ENCODE measurements at regions not wholly inside any gene's neighbourhood (a gene's known extent, or its start where the extent isn't known, plus 50 kb on each side); places are given as distances from the start of the nearest gene placed in this dataset.

- no peak for TF ChIP-seq CTCF (conservative IDR thresholded peaks at IDR 0.05; ENCODE audit: low read length)
- DNase-seq (ENCODE audit: low read depth): no peak
- H3K4me3 ChIP-seq (ENCODE audit: low read length): no peak overlapping the region
Observed at GRCh38 chr11:70537576-70538571, 139.5 kb downstream of the CTTN start.

- no peak overlapping the region for H3K4me3 ChIP-seq (ENCODE audit: low read length)
- no peak for DNase-seq (ENCODE audit: low read depth)
- no peak for TF ChIP-seq CTCF (conservative IDR thresholded peaks at IDR 0.05; ENCODE audit: low read length)
Observed at GRCh38 chr11:70538641-70539359, 140.5 kb downstream of the CTTN start.

GRCh38 chr11:70539360-70540095 is 141.2 kb downstream of the CTTN start:
- TF ChIP-seq CTCF (conservative IDR thresholded peaks at IDR 0.05; ENCODE audit: low read length): no peak
- DNase-seq (ENCODE audit: low read depth): no peak
- no peak overlapping the region for H3K4me3 ChIP-seq (ENCODE audit: low read length)

GRCh38 chr11:70540196-70540595 is 141.9 kb downstream of the CTTN start:
- no peak overlapping the region for H3K4me3 ChIP-seq (ENCODE audit: low read length)
- no peak for DNase-seq (ENCODE audit: low read depth)
- no peak for TF ChIP-seq CTCF (conservative IDR thresholded peaks at IDR 0.05; ENCODE audit: low read length)

- TF ChIP-seq CTCF (conservative IDR thresholded peaks at IDR 0.05; ENCODE audit: low read length): no peak
- DNase-seq (ENCODE audit: low read depth): no peak
Observed at GRCh38 chr11:70541176-70541575, 142.8 kb downstream of the CTTN start.

GRCh38 chr11:70541699-70542098 is 143.4 kb downstream of the CTTN start:
- no peak for DNase-seq (ENCODE audit: low read depth)
- TF ChIP-seq CTCF (conservative IDR thresholded peaks at IDR 0.05; ENCODE audit: low read length): no peak
- H3K4me3 ChIP-seq (ENCODE audit: low read length): no peak overlapping the region

More at GRCh38 chr11:70541176-70541575, 142.8 kb downstream of the CTTN start:
- no peak overlapping the region for H3K4me3 ChIP-seq (ENCODE audit: low read length)
